GM19035 (cell line): ENCODE measurements at regions not wholly inside any gene's neighbourhood (a gene's known extent, or its start where the extent isn't known, plus 50 kb on each side); places are given as distances from the start of the nearest gene placed in this dataset.

ENCODE experiments used
- ATAC-seq: cut with Tn5 transposase; IDR thresholded peaks from one replicate; pipeline ENCODE4 v1.9.1; 2021; ENCODE audit not compliant: unreplicated experiment

GRCh38 chr5:56558131-56558745, 257.1 kb upstream of the MAP3K1 start:
- no peak for ATAC-seq

DNA sequence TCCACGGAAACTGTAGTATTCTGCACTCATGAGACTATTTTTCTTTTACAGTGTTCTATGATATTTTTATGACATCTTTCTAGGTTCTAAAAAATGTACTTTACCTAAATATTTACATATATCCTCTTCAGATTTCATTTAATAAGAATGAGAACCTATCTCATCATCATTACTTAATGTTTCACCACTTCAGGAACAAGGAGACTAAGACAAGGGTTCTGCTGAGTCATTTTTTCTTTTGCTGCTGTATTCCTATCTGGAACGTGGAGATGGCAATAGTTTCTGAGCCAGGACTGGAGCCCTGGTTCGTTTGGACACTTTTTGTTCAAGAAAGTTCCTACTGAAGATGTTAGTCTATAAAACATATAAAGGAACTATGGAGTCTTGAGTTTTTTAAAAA, 258.2 kb upstream of the MAP3K1 start:
- no peak for ATAC-seq

DNA sequence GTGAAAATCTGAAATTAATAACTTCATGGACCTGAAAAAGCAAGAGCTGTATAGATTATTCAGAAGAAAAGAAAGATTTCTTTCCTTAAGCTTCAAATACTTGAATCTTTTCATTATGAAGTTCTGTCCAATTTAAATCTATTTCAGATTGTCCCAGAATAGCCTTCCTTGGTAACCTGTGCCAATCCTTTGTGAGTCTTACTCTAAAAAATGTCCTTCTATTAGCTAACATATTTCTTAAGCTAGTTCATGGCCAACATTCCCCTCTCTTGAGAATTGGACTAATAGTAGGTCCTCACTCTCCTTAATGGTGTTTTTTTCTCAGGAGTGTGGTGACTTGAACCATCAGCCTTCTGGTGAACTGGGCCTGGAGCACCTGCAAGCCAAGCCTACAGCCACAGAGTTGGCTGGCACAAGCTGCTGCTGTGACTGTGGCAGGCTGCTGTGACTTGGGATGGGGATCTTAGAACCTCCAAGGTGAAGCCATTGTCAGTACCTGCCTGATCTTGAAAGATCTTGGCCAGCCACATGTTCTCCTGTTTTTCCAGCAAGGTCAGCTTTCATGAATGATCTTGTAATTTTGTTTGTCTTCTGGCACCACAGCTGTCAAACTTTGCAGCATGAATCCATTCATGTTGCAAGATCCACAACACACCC, 262.6 kb upstream of the MAP3K1 start:
- ATAC-seq: no peak

DNA sequence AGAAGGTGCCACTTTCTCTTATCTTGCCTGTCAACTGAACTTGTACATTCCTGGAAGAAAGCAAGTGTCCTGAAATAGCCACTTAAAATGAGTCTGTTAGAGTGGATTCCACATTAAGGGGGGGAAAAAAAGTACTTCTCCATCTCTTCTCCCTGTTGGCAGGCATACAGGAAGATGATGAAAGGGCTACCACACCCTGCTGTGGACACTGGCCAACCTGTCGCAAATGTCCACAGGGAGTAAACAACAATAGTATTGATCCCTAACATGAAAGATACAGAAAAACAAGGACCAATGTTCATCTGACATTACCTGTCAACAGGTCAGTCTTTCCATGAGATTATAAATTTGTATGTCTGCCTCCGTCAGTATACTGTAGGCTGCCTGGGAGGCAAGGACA, 265.1 kb upstream of the MAP3K1 start:
- no peak for ATAC-seq

GRCh38 chr5:56549096-56549886, 266.1 kb upstream of the MAP3K1 start:
- ATAC-seq: no peak

GRCh38 chr5:56545016-56545415, 270.3 kb upstream of the MAP3K1 start:
- no peak for ATAC-seq

DNA sequence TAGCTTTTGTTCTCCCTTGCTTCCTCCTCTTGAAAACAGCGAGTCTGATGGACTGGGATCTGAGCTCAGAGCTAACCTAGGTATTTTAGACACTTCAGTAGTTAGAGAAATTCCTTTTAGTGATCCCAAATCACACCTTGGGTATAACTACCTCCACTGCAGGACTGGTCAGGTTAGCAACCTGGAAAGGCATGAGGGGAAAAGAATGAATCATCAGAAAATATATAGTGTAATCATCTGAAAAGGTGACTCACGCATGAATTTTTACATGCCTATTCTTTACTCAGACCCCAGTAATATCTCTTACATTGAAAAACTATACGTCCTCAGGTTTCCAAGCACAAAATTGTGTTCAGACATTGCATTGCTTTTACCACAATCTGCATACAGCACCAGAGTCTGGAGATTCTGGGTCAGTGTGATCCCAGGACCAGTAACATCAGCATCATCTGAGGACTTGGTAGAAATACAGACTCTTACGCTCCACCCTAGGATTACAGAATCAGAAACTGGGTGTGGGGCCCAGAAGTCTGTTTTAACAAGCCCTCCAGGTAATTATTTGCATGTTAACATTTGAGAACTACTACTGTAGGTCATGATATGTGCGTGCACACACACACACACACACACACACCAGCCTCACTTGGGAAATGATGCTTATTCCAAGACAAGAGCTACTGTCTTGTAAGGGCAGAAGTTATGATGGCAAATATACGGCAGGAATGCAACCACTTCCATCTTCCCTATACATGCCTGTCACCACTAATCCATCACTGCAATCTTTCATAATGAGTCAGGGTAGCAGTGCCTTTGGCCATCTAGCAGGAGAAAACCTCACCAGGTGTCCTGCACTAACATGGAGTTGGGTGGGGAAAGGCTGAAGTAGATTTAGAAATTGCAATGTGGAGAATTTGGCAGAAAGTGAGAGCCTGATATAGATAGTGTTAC, 271.6 kb upstream of the MAP3K1 start:
- no peak for ATAC-seq

GRCh38 chr5:56540266-56540665, 275.1 kb upstream of the MAP3K1 start:
- ATAC-seq: no peak

DNA sequence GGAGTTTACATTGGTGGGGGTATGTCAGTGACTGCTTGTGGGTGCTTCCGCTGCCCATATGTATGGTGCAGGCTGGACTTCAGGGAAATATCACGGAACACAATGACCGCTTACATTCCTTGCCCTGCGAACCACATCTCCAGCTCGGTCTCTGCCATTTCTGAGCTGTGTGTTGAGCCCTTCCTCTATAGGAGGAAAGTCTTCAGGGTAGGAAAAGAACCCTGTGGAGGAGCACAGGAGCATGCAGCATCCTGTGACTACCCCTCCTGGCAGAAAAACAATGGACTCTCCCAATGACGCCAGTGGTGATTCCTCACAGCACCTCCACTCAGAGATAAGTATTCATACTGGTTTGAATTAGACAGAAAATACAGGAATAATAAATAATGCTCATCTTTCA, 276.8 kb upstream of the MAP3K1 start:
- no peak for ATAC-seq

DNA sequence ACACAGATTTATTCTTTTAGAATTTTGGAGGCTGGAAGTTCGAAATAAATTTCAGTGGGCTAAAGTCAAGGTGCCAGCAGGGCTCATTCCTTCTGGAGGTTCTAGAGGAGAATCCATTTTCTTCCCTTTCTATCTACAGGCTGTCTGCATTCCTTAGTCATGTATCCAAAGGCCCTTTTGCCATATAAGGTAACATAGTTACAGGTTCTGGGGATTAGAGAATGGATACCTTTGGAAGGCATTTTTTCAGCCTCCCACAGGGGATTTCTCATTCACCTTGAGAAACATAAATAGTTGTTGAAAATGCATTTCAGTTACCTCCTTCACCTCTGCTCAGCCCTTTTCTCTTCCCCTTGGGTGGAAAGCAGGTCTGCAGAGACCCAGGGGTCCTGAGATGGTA, 280.0 kb upstream of the MAP3K1 start:
- no peak for ATAC-seq

GRCh38 chr5:56534102-56534829, 281.1 kb upstream of the MAP3K1 start:
- ATAC-seq: no peak

GRCh38 chr5:56532466-56532865, 282.9 kb upstream of the MAP3K1 start:
- no peak for ATAC-seq

DNA sequence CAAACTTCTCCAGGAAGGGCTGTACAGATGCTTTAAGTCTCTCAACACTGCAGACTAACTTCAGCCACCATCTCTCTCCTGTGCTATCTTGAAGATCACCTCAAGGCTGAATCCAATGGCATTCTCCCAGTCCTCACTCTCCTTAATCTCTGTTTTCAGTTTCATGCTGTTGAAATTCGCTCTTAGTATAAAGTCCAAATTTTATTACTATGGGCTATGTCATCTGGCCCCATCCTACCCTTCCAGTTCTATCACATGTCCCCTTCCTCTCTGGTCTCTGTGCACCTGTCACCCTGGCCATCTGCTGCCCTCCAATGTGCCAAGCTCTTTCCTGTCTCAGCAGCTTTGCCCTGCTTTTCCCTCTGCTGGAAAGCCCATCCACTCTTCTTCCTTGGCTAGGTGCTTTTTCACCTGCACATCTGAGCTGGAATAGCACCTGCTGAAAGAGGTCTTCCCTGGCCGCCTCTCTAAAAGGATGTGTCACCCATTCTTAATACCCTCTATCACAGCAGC, 284.7 kb upstream of the MAP3K1 start:
- ATAC-seq: no peak

GRCh38 chr5:56529666-56530430, 285.5 kb upstream of the MAP3K1 start:
- ATAC-seq: no peak

- ATAC-seq: no peak
Observed at GRCh38 chr5:56527174-56527573, 288.2 kb upstream of the MAP3K1 start.

GRCh38 chr5:56525113-56525512, 290.2 kb upstream of the MAP3K1 start:
- ATAC-seq: no peak

DNA sequence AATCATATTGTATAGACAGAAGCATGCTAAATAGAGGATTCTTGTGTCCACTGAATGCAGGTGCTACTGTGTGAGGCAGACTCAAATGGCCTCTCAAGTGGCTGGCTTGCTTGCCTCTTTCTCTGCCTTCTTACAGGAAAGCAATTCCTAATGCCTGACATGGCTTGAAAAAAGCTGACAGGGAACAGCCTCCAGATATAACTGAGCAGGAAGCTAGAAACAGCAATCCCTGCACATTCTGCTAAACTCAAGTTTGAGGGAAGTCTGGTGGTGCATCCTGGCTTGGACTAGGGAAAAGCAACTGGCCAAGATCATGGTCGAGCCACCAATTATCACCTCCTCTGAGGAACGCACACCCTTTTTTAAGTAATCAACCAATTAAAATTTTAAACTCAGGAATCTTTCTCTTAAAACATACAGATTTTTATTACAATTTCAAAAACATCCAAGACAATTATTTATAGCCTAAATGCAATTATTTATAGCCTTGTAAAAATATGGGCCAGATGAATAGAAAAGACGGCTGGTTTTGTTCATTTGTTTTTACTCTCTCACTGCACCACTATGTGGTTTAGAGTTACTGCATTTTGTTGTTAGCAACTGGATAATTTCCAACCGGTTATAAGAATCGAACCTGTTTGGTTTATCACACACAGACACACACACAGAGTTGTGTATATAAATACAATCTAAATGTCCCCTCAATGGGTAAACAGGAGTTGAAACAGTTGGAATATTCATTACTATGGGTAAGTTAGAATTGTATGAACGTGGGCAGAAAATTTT, 290.9 kb upstream of the ANKRD55 start:
- ATAC-seq: no peak

DNA sequence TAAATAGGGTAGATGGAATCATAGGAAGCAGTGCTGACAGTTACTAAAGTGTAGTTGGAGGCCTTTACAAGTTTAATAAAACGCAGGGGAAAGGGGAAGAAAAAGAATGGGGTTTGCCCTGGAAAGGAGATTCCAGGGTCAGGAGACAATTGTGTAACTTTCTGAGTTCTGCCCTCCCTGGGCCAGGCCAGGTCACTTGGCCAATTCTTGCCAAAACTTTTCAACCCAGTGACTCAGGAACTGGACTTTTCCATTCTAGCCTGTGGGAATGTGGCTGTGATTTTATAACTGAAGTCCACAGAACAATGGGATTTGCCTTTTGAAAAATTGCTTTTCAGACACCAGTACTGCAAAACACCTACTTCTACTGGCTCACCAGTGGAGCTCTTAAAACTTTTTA, 289.8 kb upstream of the ANKRD55 start:
- ATAC-seq: no peak

- no peak for ATAC-seq
Observed at GRCh38 chr5:56522169-56522568, 289.0 kb upstream of the ANKRD55 start.
